GM18861 (cell line): ENCODE measurements at regions not wholly inside any gene's neighbourhood (a gene's known extent, or its start where the extent isn't known, plus 50 kb on each side); places are given as distances from the start of the nearest gene placed in this dataset.

Source experiments
- ATAC-seq: cut with Tn5 transposase; IDR thresholded peaks from one replicate; pipeline ENCODE4 v1.9.1; 2021; ENCODE audit not compliant: unreplicated experiment

- no peak for ATAC-seq
Observed at GRCh38 chr3:106376016-106376570, 507.3 kb upstream of the CBLB start.

DNA sequence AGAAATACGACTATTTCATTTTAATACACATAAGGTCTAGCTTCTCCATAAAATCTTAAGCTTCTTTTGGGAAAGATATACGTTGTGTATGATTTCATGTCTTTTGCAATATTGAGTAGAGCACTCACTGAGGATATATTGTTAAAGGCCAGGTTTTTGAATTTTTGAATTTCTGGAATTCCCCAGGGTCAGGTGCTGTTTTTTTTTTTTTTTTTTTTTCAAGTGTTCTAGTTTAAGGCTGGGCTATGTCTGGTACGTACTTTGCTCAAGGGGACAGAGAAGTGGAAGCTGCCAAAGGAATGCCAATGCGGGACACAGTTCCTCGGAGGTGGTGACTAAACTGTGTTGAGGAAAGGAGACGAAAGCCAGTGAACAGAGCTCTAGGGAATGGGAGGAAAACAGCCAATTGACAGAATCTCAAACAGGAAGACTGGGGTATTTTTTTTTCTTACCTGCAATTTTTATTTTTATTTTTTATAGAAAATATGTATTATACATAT, 510.5 kb upstream of the CBLB start:
- ATAC-seq, result no peak

- ATAC-seq, result no peak
Observed at GRCh38 chr3:106380232-106380631, 511.4 kb upstream of the CBLB start.

DNA sequence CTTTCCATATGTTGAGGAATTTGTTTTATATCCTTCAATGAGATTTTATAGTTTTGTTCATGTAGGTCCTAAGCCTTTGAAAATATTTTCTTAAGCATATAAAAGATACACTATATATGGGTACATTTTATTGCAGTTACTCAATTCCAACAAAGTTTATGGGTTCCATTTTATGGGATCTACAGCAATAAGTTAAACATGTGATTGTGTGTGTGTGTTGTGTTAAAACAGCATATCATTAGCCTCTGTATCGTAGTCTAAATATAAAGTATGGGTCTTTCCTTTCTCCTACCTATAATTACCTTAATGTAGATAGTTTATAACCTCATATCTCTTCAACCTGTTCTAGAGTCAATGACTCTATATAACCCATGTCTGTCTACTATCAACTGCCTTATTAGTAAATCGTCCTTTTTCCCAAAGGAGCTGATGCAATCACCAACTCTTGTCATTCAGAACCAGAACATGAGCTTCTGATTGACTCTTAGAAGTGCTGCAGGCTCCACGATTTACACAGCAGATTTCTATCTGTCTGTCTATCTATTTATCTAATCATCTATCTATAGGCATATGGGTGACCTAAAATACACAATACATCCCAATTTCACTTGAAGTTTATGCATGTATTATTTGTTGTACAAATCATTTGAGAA, 512.6 kb upstream of the CBLB start:
- ATAC-seq, result no peak

GRCh38 chr3:106381939-106382335, 513.1 kb upstream of the CBLB start:
- no peak for ATAC-seq

- ATAC-seq, result no peak
Observed at GRCh38 chr3:106386050-106386449, 517.2 kb upstream of the CBLB start.

- ATAC-seq, result no peak
Observed at GRCh38 chr3:106392915-106393314, 524.1 kb upstream of the CBLB start.

DNA sequence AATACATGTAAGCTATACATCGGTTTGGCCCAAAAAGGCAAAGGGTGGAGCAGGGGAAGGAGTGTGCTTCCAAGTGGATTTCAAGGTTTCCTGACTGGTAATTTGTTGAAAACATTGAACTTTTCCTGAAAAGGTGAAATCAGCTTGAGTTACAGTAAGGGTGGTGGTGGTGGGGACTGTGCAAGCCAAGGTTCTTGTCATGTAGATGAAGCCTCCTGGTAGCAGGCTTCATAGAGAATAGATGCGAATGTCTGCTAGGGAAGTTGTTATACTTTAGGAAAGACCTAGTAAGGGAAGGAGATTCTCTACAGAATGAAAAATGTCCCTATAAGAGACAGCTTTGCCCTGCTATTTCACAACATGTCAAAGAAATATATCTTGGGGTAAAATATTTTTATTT, 528.2 kb upstream of the CBLB start:
- ATAC-seq, result no peak

DNA sequence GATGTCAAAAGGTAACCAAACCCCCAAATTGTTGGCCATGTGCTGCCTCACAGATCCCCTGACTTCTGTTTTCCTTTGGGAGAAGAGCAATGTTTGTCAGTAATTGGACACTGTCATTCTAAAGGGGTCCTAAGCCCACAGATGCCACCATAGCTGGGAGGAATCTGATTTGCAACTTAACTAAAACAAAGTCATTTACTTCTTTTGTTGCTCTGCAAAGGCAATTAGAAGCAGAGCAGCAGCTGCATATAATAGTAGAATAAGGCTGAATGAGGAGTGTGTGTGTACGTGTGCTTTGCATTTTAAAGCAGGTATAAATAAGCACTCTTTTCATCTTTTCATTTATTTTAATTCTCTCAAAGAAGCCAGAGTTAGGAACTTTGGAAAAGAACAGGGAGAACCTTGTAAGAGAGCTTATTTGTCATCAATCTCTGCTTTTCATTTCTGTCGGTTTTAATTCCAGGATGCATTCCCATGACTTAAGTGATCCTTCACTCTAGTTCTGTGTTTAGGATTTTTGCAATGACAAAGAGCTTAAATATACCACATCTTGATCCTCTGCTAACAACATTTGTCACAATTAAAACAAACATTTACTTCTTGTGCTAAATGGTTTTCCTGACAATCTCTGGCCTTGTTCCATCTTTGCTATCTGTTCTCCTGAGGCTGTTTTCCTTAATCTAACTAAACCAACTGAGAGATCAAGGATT, 530.2 kb upstream of the CBLB start:
- ATAC-seq, result no peak

- no peak for ATAC-seq
Observed at GRCh38 chr3:106399761-106400160, 530.9 kb upstream of the CBLB start.

GRCh38 chr3:106401666-106402490, 533.1 kb upstream of the CBLB start:
- ATAC-seq, result no peak

DNA sequence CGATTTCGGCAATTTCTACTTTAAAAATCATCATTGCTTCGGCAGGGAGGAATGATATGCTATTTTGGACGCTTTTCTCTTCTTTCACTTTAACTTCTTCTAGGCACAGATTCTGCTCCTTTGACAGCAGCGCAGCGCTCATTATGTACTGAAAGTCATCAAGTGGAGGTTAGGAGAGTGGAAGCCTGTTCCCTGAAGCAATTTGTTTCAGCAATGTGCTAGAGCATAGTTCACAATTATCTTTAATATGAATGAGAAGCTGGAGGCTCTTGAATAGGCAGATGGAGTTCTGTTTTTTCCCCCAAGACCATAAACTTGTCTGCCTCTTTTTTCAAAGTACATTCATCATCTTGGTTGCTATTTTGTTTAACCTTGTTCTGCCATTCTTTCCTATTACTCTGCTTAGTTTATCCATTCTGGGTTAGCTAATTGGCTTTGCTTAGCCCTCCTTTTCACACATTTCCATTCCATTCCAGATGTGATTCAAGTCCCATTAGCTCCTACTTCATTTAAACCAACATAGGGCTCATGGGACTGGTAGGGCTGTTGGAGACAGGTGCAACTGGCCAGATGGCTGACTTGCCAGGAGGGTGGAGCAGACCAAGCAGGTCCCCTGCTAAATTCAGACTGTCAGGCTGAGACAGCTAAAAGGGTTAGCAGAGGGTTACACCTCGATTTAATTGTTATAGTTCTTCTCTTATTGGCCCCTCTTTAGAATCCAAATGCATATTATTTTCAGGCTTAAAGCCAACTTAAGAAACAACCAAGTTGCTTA, 534.7 kb upstream of the CBLB start:
- no peak for ATAC-seq

- no peak for ATAC-seq
Observed at GRCh38 chr3:106413683-106414082, 544.9 kb upstream of the CBLB start.

DNA sequence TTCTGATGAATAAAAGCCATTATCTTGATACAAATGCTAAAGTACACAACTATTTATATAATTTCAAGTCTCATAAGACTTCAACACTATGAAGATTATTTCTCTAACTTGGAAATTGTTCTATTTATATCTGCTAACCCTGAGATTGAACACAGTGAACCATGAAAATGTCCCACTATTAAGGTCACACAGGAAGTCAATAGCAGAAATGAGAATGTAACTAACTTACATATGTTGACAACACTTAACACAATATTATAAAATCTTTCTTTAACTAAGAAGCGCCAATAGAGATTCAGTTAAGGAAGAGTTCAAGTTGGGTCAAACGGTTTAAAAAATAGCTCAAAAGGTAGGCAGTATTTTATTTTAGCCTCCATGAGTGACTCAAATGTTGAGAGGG, 551.8 kb upstream of the CBLB start:
- no peak for ATAC-seq

DNA sequence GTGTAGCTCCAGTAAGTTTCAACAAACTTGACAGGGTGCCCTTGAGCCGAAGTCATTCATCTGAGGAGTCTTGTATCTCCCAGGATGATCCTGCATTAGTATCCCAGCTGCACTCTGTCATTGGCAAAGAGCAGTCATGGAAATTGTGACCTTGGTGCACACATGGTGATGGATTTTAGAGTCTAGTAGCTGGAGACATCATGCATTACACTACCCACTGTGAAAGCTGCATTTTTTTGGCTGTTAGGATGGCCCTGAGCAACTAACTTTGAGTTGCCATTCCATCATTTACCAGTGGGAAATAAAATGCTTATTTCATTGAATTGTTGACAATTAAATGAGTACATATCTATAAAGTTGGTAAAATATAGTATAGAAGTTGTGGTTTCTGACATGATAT, 552.6 kb upstream of the CBLB start:
- no peak for ATAC-seq

- no peak for ATAC-seq
Observed at GRCh38 chr3:106421909-106422308, 553.1 kb upstream of the CBLB start.

DNA sequence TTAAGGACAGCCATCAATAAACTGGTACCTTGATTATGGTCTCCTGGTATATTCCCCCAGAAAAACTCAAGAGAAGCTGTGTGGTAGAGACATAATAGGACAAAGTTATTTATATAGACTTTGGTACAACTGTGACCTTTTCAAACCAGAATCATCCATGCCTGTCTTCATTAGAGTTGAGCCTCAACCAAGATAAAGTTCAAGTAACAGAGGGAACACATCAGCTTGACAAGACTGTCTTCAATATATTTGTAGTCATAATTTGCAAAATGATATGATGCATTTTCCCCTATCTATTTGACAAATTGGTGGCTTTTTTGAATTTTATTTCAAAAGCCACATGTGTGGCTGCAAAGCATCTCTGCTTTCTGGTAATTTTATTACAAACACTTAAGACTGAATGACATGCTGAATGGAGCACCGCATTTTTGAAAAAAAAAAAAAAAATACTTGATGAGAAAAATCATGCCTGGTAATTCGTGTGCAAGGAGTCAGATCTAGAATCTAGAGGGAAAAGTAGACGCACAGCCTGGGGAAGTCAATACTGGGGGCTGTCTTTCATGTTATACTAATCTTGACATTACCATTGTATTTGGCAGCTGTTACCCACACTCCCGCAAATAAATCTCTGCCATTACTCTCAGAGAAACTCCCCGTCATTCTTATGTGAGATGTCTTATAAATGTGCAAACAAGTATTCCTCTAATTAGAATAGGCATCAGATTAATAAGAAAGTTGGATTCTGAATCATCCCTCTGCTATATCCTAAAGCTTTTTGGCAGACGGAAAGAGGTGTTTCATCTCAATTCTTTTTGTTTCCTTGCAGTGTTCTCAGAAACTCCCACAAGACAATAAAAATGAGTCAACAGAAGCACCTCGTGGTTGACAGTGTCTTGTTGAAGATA, 554.8 kb upstream of the CBLB start:
- no peak for ATAC-seq

- no peak for ATAC-seq
Observed at GRCh38 chr3:106425026-106425425, 556.2 kb upstream of the CBLB start.

- no peak for ATAC-seq
Observed at GRCh38 chr3:106425916-106426315, 557.1 kb upstream of the CBLB start.

DNA sequence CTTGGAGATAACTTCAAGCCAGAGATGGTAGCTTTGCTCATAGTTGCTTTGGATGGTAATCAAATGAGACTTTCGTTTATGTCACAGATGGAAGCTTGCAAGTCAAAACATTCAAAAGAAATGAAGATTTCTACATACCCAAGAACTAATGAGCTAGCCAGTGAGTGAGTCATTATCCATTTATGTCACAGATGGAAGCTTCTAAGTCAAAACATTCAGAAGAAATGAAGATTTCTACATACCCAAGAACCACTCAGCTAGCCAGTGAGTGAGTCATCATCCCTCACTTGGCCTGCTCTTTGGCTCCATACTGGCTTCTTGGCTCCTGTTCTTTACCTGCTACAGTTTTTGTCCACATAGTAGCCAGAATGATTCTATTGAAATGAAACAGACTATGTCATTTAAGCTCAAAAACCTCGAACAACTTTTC, 559.8 kb upstream of the CBLB start:
- ATAC-seq, result no peak
